ENCODE measurements at regions not wholly inside any gene's neighbourhood (a gene's known extent, or its start where the extent isn't known, plus 50 kb on each side); places are given as distances from the start of the nearest gene placed in this dataset.

DNA sequence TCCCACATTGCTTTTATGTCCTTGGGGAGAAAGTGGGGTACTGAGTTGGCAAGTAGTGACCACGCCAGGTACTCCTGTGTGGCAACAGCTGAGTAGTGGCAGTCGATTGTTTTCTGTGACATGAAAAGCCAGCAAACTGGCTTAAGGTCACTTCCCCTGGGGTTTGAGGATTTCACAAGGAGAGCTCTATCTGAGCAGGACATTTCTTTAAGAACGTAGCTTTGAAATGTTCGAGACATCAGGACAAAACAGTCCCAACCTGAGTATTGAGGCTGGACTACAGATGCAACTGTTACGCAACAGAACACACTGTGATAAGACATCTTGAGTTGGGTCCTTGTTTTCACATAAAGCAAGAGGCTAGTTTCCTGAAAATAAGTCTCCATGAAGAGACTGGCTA, 146.7 kb upstream of the KLF14 start:
- DNase-seq = no peak

DNA sequence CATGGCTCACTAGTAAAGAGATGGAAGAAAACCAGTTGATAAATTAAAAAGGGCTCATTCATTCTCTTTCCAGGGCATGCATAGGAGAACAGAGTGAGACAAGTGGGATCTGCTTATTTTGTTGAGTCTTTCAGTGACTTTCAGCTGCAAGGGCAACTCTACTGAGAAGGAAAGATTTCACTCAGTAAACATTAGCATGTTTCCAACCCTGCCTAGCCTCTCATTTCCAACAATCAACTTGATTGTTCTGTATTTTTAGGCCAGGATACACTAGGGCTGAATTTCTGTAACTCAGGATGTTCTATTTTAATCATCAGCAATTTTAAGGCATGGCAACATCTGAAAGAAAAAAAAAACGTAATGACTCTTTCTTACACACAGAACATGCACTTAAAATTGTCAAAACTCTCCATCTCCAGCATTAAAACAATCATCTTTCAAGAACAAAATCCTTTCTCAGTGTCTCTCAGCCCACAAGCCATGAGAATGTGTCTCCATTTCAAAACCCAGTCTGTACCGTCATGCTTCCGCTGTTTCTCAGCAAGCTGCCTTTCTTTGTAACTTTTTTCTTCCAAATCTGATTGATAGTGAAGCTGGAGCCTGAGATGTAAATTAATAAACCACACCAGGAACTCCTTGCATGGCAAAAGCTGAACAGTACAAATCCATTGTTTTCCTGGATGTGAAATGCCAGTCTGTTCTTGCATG, 147.2 kb upstream of the KLF14 start:
- no peak for DNase-seq

DNA sequence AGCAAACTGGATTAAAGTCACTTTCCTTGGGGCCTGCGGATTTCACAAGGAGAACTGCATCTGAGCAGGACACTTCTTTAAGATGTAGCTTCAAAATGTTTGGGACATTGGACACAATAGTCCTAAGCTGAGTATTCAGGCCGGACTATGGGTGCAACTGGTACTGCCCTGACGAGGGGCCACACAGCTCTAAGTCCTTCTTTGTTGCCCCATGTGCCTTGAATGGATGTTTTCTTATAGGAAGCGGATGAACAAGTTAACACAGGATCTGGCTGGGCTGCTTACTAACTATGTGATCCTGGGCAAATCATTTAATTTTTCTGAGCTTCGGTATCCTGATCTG, 147.8 kb upstream of the KLF14 start:
- DNase-seq = no peak

DNA sequence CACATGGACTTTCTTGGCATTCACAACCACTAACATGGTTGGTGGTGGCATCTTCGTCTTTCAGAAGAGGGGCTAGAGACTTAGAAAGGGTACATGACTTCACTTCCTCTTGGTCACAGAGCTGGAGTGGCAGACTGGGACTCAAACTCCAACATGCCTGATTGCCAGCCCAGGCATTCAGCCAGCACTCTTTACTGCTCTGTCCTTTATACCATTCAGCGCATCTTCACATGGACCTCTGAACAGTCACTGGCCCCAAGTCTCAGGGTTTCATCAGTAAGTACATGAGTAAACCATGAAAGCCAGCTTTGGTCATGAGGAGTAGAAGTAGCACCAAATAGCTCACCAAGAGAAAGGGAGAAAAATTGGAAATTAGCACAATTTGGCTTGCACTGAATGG, 148.4 kb upstream of the KLF14 start:
- DNase-seq = no peak

DNA sequence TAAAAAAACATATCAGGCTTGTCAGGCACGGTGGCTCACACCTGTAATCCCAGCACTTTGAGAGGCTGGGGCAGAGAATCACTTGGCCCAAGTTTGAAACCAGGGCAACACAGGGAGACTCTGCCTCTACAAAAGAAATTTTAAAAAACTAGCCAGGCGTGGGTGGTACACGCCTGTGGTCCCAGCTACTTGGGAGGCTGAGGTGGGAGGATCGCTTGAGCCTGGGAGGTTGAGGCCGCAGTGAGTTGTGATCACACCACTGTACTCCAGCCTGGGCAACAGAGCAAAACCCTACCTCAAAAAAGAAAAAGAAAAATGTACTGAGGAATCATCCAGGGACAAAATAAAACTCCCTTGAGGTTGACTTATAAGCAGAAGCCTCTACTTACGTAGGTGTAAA, 149.9 kb upstream of the KLF14 start:
- DNase-seq = no peak

DNA sequence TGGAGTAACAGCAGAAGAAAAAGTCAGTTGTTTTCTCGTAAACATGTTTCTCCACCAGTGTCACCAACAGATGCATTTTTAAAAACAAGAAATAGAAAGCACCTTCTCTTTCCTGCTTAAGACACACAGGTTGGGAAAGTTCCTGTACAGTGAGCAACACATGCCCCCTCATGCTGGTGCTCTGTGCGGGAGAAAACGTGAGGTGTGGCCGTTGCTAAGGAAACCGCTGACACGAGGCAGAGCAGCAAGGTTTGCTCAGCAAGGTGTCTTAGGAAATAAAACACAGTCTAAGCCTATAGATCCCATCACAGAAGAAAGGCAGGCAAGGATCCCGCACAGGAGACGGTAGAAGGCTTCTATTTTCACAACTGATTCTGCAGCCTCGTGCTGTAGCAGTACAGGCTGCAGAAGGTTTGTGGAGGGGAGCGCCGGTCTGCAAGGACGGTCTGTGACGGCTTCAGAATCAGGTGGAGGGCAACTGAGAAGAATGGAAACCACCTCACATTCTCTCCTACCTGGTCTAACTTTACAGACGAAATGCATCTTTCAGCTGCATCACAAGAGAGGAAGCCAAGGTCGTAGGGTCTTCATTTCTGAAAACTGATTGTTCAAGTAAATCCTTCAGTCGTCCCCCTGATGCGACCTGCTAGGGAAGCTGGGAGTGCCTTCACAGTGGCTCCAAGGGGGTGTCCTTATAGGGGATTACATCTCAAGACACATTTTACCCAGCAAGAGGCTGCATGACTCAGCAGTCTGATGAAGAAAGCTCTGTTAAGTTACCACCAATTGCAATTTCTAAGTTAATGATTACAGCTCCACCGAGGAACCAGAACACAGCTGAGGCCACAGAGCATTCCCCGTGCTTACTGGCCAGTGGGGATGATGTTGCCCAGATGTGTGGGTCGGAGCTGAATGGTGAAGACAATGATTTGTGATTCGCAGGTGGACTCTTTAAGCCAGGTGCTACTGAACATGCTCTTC, 150.7 kb upstream of the KLF14 start:
- no peak for DNase-seq

DNA sequence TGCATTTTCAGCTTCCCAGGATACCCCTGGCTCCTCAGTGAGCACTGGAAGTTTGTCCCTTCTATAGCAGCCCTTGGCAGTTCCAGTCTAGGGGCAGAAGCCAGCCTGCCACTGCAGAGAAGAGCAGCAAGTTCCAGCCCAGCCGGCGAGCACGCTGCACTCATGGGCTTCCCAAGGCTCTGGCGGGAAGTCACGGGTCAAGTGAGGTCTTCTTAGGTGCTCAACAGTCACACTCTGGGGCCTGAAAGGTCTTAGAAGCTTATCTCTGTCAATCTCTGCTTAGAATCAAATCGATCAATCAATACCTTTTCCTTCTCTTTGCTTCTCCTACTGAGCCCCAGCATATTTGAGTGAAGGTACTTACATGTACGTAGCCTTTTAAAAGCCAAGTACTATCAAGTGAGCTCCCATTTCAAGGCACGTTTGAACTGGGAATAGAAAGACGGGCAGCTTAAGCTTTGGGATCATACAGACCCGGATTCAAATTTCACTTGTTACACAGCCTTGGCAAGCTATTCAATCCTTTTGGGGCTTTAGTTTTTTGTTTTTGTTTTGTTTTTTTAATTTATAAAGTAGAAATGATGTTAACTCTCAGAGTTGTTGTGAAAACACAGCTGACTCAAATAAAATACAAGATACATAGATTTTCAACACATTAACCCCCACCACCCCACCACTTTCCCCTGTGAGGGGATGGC, 152.6 kb upstream of the KLF14 start:
- DNase-seq = no peak

DNA sequence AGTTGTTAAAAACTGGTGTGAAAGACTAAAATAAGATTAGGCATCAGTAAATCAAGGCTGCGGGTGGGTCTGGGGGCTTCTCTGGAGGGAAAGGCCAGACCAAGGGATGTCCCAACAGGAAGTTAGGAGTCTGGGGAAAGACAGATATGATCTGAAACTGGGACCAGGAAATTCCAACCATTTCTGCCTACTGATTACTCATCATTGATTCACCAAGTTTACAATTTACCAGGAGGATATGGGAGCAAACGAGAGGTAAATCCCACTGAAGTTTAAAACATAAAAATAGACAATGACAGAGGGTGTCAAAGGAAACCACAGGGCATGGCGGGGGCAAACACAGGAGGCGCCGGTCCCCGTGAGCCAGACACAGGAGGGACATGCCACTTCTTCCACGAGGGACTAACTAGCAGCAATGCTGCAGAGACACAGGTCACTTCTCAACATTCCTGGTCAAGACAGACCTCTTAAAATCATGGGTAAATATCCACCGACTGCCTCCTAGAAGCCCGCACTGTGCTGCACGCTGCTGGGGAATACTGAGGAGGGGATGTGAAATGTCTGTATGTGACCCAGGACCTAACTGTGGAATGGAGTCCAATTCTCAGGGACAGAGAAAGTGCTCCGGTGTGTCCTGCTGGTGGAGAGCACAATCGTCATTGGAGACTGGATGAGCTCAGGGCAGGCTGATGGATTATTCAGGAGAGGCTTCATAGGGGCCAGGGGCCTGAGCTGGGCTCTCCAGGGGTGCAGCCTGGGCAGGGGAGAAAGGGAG, 153.4 kb upstream of the KLF14 start:
- no peak for DNase-seq

DNA sequence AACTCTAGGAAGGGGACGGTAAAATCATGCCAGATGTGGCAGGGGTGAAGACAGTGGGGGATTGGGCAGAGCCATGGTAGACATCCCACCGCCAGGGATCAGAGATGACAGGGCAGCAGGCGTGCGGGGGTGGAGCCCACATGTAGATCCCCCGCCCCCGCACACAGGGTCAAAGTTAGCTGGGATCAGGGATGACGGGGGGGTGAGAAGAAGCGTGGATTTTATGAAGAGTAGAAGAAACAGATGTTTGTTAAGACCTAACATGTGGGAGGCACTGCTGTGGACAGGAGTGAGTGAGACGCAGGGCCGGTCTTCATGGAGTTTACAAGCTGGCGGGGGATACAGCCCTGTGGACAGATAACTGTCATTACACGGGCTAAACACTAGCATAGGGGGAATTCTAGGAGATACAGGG, 154.0 kb upstream of the KLF14 start:
- DNase-seq = no peak

DNA sequence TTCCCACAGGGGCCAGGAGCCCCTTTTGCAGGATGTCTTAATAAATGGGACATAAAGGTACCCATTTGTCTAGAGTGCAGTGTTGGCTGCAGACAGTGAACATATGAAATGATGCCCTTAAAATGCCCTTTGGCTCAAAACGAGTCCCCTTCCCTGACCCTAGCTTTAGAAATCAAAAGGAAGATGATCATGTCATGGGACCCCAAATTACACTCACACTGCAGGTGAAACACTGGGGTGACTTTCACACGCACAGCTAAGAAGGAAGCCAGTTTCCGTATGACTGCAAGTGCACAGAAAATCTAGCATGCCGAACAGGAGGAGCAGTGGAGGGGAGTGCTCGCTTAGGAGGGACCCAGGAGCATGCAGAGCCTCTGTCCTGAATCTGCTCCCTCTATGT, 154.5 kb upstream of the KLF14 start:
- DNase-seq = no peak

DNA sequence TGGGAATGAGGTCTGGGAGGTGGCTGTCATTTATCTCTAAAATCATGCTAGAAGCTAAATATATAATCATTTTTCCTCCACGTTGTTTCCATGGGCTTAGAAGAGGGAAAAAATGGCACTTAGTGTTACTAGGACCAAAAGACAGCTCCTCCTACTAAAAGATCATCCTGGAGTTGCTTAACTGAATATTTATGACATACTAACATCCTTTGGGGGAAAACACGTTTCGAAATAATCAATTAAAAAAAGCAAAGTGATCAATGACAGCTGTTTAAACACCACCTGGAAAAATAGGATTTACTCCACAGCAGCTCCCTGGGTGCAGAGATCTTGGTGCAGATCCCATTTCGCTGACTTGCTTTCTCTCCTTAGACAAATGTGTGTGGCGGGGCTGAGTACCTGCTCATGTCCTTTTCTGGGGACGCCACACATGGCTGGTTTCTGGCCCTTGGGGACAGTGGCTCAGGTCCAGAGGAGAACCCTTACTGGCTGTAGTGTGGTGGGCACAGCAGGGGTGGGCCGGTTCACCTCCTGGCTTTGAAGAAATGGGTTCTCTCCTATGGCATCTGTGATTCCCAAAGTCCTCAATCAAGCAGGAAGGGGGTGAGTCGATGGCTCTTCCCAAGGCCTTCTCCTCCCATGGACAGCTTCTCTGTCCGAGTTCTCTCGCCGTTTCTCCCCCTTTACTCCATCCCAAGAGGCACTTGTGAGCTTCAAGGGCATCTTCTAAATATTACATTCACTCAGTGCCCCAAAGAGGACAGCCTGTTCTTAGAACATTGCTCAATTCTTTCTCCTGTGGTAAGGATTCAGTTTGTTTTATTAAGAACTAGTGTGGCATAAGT, 156.4 kb upstream of the KLF14 start:
- no peak for DNase-seq

DNA sequence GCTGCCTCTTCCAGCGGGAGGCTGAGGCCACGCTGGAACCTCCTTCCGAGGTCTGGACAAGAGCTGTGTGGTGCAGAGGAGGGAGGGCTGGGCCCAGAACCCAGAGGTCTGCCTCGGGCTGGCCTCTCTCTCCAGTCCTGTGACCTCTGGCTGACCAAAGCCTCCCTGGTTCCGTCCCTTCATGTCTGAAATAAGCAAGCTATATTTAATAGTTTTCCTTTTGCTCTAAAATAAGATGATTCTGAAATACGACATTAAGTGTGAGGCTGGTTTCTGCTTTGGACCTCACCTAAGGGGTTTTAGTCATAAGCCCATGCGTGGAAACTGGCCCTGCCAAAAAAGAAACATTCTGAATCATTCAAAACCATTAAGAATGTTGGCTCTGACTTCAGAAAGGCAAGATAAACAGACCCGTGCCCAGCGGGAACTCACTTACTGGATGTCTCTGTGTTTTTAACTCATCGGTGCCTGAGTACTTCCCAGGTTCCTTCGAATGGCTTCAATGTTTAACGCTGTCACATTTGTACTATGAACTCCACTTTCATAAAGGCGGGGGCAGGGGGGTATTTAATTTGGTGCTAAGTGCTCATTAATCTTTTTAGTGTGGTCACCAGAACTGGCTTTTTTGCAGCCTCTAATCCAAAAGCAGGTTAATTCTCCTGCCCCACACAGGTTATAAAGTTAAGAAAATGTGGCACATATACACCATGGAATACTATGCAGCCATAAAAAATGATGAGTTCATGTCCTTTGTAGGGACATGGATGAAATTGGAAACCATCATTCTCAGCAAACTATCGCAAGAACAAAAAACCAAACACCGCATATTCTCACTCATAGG, 157.5 kb upstream of the KLF14 start:
- no peak for DNase-seq

DNA sequence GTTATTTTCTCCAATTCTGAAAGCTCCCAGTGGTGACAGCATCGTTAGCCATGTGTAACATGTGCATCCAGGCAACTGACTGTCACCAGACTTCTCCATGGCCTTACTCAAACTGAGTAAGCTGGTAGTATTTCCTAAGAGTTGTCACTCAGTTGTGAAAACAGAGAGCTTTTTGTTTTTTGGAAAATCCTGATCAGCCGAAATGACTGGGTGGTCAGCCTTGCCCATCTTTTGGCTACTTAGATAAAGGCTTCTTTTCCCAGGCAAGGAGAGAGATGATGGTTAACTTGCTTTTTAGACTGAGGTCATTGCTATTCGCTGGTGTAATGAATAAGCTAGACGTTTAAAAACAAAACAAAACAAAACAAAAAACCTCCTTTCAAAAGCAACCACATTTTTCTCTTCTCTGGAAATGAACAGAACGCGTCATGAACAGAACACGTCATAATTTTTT, 159.5 kb upstream of the KLF14 start:
- DNase-seq = no peak

DNA sequence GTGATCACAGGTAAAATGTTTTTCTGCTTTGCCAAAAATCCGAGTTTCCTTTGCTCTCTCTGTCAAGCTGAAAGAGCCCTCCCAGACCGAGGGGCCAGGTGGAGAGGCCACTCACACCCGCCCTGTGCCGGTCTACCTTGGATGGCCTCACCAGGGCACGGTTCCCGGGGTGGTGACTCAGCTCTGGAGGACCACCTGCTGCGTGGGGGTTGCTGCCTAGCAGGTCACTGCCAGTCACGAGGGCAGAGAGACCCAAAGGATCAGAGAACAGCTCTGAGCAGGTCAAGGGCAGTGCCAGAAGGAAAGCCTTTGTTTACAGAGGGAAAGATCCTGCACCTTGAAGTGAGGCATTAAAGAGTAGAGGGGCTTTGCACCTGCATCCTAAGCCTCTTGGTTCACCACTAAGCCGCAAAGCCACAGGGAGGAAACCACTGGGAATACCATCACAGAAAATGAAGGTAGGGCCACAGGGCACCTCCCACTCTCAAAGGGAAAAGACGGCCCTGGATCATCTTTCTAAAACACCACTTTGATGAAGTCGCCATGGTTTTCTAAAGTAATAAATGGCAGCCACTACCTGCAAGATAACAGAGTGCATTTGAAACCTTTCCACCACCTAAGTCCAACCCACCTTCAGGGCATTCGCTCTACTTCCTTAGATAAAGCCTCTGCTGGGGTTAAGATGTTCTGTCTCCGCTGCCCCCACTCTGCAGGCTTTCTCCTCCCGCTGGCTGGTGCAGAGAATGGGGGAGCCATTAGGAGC, 160.3 kb upstream of the KLF14 start:
- DNase-seq = no peak

DNA sequence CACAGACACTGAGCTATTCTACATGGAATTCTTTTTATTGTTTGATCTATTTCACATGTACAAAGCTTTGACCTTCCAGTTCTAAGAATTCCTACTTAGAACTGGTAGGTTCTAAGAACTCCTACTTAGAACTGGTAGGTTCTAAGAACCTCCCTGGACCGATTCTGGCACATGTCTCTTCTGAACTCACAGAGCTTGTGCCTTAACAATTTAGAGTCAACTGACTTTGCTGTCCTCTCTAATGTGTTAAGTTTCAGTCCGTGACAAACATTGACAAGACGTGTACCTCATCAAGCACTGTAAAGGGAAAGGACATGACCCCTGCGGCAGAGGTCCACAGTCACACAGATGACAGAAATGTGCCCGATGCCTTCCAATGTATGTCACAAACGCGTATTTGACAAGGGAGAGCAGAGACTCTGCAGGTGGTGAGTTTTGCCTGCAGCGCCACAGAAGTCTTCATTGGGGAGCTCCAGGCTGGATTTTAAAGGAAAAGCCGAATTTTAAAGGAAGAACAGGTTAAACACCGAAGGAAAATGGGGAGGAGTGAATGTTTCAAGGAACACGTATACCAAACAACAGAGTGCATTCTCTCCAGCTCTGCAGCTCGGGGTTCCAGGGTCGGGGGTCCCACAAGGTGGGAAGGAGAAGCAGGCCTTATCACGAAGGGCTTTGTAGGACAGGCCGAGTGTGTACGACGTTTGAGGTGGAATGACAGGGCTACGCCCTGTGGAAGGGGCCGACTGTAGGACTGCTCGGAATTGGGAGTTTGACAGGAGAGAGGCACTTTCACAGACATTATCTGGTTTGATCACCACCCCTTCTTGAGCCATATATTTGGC, 161.1 kb upstream of the KLF14 start:
- no peak for DNase-seq

DNA sequence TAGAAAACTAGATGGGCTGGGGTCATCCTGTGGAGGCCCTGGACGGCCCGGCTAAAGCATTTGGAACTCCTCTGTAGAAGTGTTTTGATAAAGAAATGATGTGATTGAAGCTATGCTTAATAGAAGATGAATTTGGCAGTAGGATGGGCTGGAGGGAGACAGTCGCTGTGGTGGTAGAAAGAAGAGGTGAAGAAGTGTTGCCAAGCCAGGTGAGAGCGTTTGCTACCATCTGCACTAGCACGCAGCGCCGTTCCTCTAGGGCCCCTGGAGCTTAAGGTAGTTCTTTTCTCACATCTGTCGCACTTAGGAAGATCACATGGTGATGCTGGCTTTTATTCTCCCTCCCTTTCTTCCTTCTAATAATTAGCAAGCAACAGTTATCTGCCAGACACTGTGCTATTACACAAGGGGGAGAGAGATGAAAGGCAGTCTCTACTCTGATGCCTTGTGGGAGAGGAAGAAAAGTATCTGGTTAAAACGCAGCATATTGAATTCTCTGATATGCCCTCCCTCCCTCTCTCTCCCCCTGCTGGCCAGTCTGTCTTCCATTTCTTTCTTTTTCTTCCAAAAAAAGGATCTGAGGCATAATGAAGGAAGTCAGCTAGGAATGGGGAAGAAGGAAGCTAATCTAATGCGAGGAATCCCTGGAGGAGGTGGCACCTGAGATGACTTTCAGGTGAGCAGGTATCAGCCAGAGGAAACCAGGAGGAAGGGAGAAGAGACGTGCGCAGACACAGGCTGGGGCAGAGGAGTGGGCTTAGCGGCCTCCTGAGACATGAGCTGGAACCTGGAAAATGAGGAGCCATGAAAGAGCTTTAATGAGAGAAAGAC, 162.3 kb upstream of the KLF14 start:
- no peak for DNase-seq

DNA sequence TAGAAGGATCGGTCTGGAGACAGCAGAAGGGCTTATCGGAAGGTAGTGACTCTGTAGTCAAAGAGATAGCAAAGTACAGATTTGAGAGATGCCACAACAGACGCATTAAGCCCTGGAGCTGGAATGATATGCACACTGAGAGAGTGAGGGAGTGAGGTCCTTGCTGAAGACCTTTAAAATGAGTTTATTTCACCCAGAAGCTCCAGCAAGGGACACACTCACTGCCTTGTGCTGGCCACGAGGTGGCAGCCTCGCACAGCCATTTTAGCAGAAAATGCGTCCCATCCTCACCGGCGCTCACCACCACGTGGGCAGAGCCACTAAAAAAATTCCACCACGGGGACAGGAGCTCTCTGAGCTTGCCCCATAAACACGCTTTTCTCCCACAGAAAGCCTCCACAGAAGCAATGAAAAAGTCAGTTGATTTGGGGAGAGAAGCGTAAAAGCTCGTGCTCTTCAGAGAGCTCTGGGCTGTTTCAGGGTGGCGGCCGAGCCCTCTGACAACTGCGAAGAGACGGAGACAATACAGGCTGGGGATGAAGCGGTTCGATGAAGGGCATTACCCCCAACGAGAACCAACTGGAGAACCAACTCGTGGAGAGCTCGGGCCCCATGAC, 163.0 kb upstream of the KLF14 start:
- peak; percentile 68 for DNase-seq

All from right kidney (tissue), 1 donor.